B cell (primary cell): ENCODE measurements at regions not wholly inside any gene's neighbourhood (a gene's known extent, or its start where the extent isn't known, plus 50 kb on each side); places are given as distances from the start of the nearest gene placed in this dataset.

Source experiments
- EZH2 ChIP-seq: IDR thresholded peaks from 2 replicates; pipeline ENCODE4 v1.6.1; 2012; ENCODE audit warnings: borderline replicate concordance, low read depth, mild to moderate bottlenecking, moderate library complexity, low read length; ENCODE audit not compliant: insufficient read depth, poor library complexity, severe bottlenecking
- TF ChIP-seq, protein P1 (sequence below): fragments of 200-600 bp; IDR thresholded peaks from one replicate; pipeline ENCODE4 v1.8.0; 2022; ENCODE audit warnings: antibody characterized with exemption, mild to moderate bottlenecking

DNA sequence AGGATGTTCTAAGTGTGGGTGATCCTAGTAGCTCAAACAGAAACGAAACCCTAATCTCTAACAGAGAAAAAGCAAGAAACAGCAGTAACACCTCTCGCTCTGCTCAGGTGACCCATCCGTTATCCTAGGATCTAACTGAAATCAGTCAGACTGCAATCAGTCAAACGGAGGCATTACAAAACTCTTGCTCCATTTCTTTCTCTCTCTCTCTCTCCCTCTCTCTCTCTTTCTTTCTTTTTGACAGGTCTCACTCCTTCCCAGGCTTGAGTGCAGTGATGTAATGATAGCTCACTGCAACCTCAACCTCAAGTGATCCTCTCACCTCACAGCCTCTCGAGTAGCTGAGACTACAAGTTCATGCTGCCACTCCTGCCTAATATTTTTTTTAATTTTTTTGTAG, 1283.5 kb upstream of the CELF2 start:
- TF ChIP-seq, protein P1, sequence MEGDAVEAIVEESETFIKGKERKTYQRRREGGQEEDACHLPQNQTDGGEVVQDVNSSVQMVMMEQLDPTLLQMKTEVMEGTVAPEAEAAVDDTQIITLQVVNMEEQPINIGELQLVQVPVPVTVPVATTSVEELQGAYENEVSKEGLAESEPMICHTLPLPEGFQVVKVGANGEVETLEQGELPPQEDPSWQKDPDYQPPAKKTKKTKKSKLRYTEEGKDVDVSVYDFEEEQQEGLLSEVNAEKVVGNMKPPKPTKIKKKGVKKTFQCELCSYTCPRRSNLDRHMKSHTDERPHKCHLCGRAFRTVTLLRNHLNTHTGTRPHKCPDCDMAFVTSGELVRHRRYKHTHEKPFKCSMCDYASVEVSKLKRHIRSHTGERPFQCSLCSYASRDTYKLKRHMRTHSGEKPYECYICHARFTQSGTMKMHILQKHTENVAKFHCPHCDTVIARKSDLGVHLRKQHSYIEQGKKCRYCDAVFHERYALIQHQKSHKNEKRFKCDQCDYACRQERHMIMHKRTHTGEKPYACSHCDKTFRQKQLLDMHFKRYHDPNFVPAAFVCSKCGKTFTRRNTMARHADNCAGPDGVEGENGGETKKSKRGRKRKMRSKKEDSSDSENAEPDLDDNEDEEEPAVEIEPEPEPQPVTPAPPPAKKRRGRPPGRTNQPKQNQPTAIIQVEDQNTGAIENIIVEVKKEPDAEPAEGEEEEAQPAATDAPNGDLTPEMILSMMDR = no peak
- TF ChIP-seq EZH2 = no peak
